Naive thymus-derived CD4-positive, alpha-beta T cell (primary cell): ENCODE measurements at regions not wholly inside any gene's neighbourhood (a gene's known extent, or its start where the extent isn't known, plus 50 kb on each side); places are given as distances from the start of the nearest gene placed in this dataset.

Experiments used
- ATAC-seq: fragments of 150-1000 bp; cut with Tn5 transposase; 2 replicates; pipeline ENCODE4 v1.10.0; 2021; ENCODE audit warnings: mild to moderate bottlenecking, moderate library complexity
- CTCF ChIA-PET: fragments of 350-600 bp; sonication (Branson Sonifier 250); formaldehyde crosslinking; loops from one replicate; lab custom pipeline; 2021; ENCODE audit warnings: antibody characterized with exemption; lab: Charles Lee
- POLR2A ChIA-PET: fragments of 350-600 bp; sonication (Branson Sonifier 250); formaldehyde crosslinking; loops from one replicate; lab custom pipeline; 2021; ENCODE audit warnings: antibody characterized with exemption, inconsistent platforms; lab: Charles Lee
- DNase-seq, 9 donors: peaks; one replicate each; pipeline versions ENCODE4 v3.0.0 to v3.0.0-alpha.2; 2020 to 2022; ENCODE audit warnings: mixed read lengths in 1 of 9
- H3K27ac ChIP-seq: one replicate; pipeline ENCODE4 v1.7.0; 2013; ENCODE audit warnings: mild to moderate bottlenecking, low read depth, low read length, moderate library complexity
- H3K27me3 ChIP-seq, 2 donors: one replicate each; pipeline ENCODE4 v1.7.0; 2013; ENCODE audit warnings: low read length in 2 of 2, mild to moderate bottlenecking in 2 of 2, moderate library complexity in 2 of 2; ENCODE audit not compliant: control insufficient read depth in 2 of 2, insufficient read depth in 2 of 2
- H3K36me3 ChIP-seq, 3 experiments: 1 replicate in 2 of 3; 2 replicates in 1 of 3; pipeline ENCODE4 v1.7.0; 2013; ENCODE audit warnings: low read length in 3 of 3, mild to moderate bottlenecking in 3 of 3, moderate library complexity in 1 of 3; ENCODE audit not compliant: insufficient read depth in 3 of 3, control insufficient read depth in 2 of 3
- H3K4me1 ChIP-seq, 2 donors: one replicate each; pipeline ENCODE4 v1.7.0; 2013; ENCODE audit warnings: low read length in 2 of 2, mild to moderate bottlenecking in 2 of 2, moderate library complexity in 1 of 2; ENCODE audit not compliant: control insufficient read depth in 2 of 2, insufficient read depth in 2 of 2
- H3K4me3 ChIP-seq: 2 replicates; pipeline ENCODE4 v1.7.0; 2013; ENCODE audit warnings: mild to moderate bottlenecking, low read length
- H3K9me3 ChIP-seq, 3 experiments: 1 replicate in 2 of 3; 2 replicates in 1 of 3; pipeline ENCODE4 v1.7.0; 2013; ENCODE audit warnings: low read length in 3 of 3; ENCODE audit not compliant: control insufficient read depth in 2 of 3
- H3K27ac Mint-ChIP-seq, 9 donors: one replicate each; pipeline ENCODE4 v1.8.0; 2020 to 2022; ENCODE audit warnings: mixed read lengths in 9 of 9, mild to moderate bottlenecking in 8 of 9, moderate library complexity in 5 of 9, inconsistent platforms in 2 of 9
- H3K27me3 Mint-ChIP-seq, 5 donors: one replicate each; pipeline ENCODE4 v1.8.0; 2021 to 2022; ENCODE audit warnings: mixed read lengths in 5 of 5, mild to moderate bottlenecking in 1 of 5
- H3K36me3 Mint-ChIP-seq, 5 donors: one replicate each; pipeline ENCODE4 v1.8.0; 2020 to 2022; ENCODE audit warnings: mixed read lengths in 5 of 5, mild to moderate bottlenecking in 3 of 5, inconsistent platforms in 1 of 5
- H3K4me1 Mint-ChIP-seq, 7 donors: one replicate each; pipeline ENCODE4 v1.8.0; 2020 to 2022; ENCODE audit warnings: mixed read lengths in 7 of 7, mild to moderate bottlenecking in 3 of 7, inconsistent platforms in 1 of 7
- H3K4me3 Mint-ChIP-seq, 10 donors: one replicate each; pipeline ENCODE4 v1.8.0; 2020 to 2022; ENCODE audit warnings: mild to moderate bottlenecking in 10 of 10, mixed read lengths in 10 of 10, moderate library complexity in 6 of 10, inconsistent platforms in 2 of 10
- H3K9me3 Mint-ChIP-seq, 11 donors: one replicate each; pipeline ENCODE4 v1.8.0; 2020 to 2022; ENCODE audit warnings: mixed read lengths in 11 of 11, mild to moderate bottlenecking in 4 of 11, inconsistent platforms in 1 of 11, moderate library complexity in 1 of 11
- intact Hi-C, 2 donors: fragments of 100-400 bp; cut with micrococcal nuclease; formaldehyde crosslinking; loops; one replicate each; pipeline ENCODE4 v1.15.1; 2023

DNA sequence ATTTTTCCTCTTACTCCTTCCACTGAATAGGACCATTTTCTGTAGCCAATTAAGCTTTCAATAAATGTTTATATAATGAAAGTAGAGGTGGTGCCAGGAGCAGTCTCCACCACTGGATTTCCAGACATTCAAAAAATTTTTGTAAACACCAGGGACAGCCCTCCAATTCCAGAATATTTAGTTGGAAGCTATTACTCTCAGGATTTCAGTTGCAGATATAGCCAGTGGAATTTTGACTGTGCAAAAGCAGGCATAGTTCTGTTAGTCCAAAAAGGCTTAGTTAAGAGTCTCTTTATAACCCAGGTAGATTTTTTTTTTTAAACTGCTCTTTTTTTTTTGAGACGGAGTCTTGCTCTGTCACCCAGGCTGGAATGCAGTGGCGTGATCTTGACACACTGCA is 138.1 kb upstream of the DMRT1 start:
- intact Hi-C loops, result no loop called here
- peaks cover 0 to 31% (median 7%) of the 10 kb centered on the region in 5 donors for H3K27me3 Mint-ChIP-seq
- peaks cover 0 to 2% (median 0%) of the 10 kb centered on the region in 11 donors for H3K9me3 Mint-ChIP-seq
- ChIA-PET CTCF (interaction anchor here (0.7 kb wide), 1 partner anchor 154 kb away, joined by 5 read pairs; no protein-coding TSS in a partner anchor), POLR2A (no interaction called here)
- no peak overlapping the region for H3K27ac Mint-ChIP-seq
- H3K4me3 Mint-ChIP-seq, result no peak overlapping the region
- no peaks in the 10 kb centered on the region for H3K9me3 ChIP-seq
- H3K36me3 Mint-ChIP-seq, result peaks cover 0 to 4% (median 3%) of the 10 kb centered on the region in 5 donors
- H3K4me3 ChIP-seq, result no peak overlapping the region
- no peaks in the 10 kb centered on the region for H3K36me3 ChIP-seq
- H3K27me3 ChIP-seq, result no peaks in the 10 kb centered on the region
- no peak for ATAC-seq
- peaks cover 0 to 6% of the 10 kb centered on the region in 2 donors for H3K4me1 ChIP-seq
- H3K4me1 Mint-ChIP-seq, result peaks cover 7 to 15% (median 13%) of the 10 kb centered on the region in 7 donors
- DNase-seq, result no peak
- no peak overlapping the region for H3K27ac ChIP-seq

- H3K9me3 Mint-ChIP-seq, result peaks cover 0 to 2% (median 0%) of the 10 kb centered on the region in 11 donors
- no peak overlapping the region for H3K27ac ChIP-seq
- no peak for DNase-seq
- peak overlapping the region; percentile 50 for H3K4me3 ChIP-seq
- peaks cover 0 to 11% (median 5%) of the 10 kb centered on the region in 5 donors for H3K36me3 Mint-ChIP-seq
- peak overlapping the region in 2 of 9 donors; percentile 33 to 76 for H3K27ac Mint-ChIP-seq
- ChIA-PET POLR2A (no interaction called here), CTCF (no interaction called here)
- H3K4me1 ChIP-seq, result peaks cover 0 to 6% of the 10 kb centered on the region in 2 donors
- H3K27me3 Mint-ChIP-seq, result peaks cover 0 to 36% (median 7%) of the 10 kb centered on the region in 5 donors
- H3K4me3 Mint-ChIP-seq, result peak overlapping the region; percentile 73 to 95 (median 88)
- H3K27me3 ChIP-seq, result no peaks in the 10 kb centered on the region
- H3K4me1 Mint-ChIP-seq, result peaks cover 7 to 17% (median 14%) of the 10 kb centered on the region in 7 donors
- no peaks in the 10 kb centered on the region for H3K9me3 ChIP-seq
- ATAC-seq, result no peak
- H3K36me3 ChIP-seq, result peaks cover 0 to 4% (median 0%) of the 10 kb centered on the region in 3 experiments
- intact Hi-C loops, result loop anchor here in 1 of 2 donors (5.0 kb wide), 1 partner anchor 46 kb away; no protein-coding TSS in a partner anchor
Measured at GRCh38 chr9:706073-706472, 135.4 kb upstream of the DMRT1 start.

GRCh38 chr9:706606-707459 is 134.7 kb upstream of the DMRT1 start:
- intact Hi-C loops, result loop anchor here in 1 of 2 donors (5.0 kb wide), 1 partner anchor 45 kb away; no protein-coding TSS in a partner anchor
- Mint-ChIP-seq H3K27ac (peak overlapping the region; percentile 12 to 90 (median 42)), H3K4me1 (peaks cover 7 to 17% (median 14%) of the 10 kb centered on the region in 7 donors)

GRCh38 chr9:708182-708550 is 133.3 kb upstream of the DMRT1 start:
- H3K27ac ChIP-seq, result no peak overlapping the region
- peaks cover 0 to 21% (median 0%) of the 10 kb centered on the region in 3 experiments for H3K36me3 ChIP-seq
- ATAC-seq (no peak), DNase-seq (no peak)
- H3K4me1 ChIP-seq, result peaks cover 0 to 6% of the 10 kb centered on the region in 2 donors
- Mint-ChIP-seq H3K27me3 (peaks cover 0 to 32% (median 12%) of the 10 kb centered on the region in 5 donors), H3K9me3 (peaks cover 0 to 2% (median 0%) of the 10 kb centered on the region in 11 donors), H3K4me3 (peak overlapping the region in 4 of 10 donors; percentile 6 to 53 (median 18)), H3K27ac (peak overlapping the region in 1 of 9 donors; percentile 59), H3K4me1 (peaks cover 7 to 17% (median 14%) of the 10 kb centered on the region in 7 donors), H3K36me3 (peaks cover 3 to 20% (median 14%) of the 10 kb centered on the region in 5 donors)
- no peak overlapping the region for H3K4me3 ChIP-seq
- CTCF ChIA-PET, result no interaction called here
- POLR2A ChIA-PET, result no interaction called here
- H3K27me3 ChIP-seq, result no peaks in the 10 kb centered on the region
- intact Hi-C loops, result loop anchor here in 1 of 2 donors (5.0 kb wide), 1 partner anchor 44 kb away; no protein-coding TSS in a partner anchor
- H3K9me3 ChIP-seq, result no peaks in the 10 kb centered on the region

More at GRCh38 chr9:706606-707459, 134.7 kb upstream of the DMRT1 start:
- Histone ChIP-seq H3K4me3 (peak overlapping the region; percentile 50), H3K9me3 (no peaks in the 10 kb centered on the region), H3K36me3 (peaks cover 0 to 10% (median 0%) of the 10 kb centered on the region in 3 experiments), H3K27me3 (no peaks in the 10 kb centered on the region), H3K27ac (no peak overlapping the region), H3K4me1 (peaks cover 0 to 6% of the 10 kb centered on the region in 2 donors)
- peaks cover 3 to 16% (median 6%) of the 10 kb centered on the region in 5 donors for H3K36me3 Mint-ChIP-seq
- H3K4me3 Mint-ChIP-seq, result peak overlapping the region; percentile 73 to 95 (median 88)
- peak in 7 of 9 donors; percentile 5 to 37 (median 12) for DNase-seq
- H3K27me3 Mint-ChIP-seq, result peaks cover 0 to 36% (median 12%) of the 10 kb centered on the region in 5 donors
- H3K9me3 Mint-ChIP-seq, result peaks cover 0 to 2% (median 0%) of the 10 kb centered on the region in 11 donors
- CTCF ChIA-PET, result no interaction called here
- peak; percentile 73 for ATAC-seq
- POLR2A ChIA-PET, result no interaction called here

GRCh38 chr9:708551-709432 is 132.7 kb upstream of the DMRT1 start:
- Mint-ChIP-seq H3K4me3 (peak overlapping the region in 5 of 10 donors; percentile 6 to 56 (median 23)), H3K9me3 (no peaks in the 10 kb centered on the region), H3K27me3 (peaks cover 0 to 31% (median 12%) of the 10 kb centered on the region in 5 donors), H3K27ac (peak overlapping the region in 2 of 9 donors; percentile 37 to 59), H3K4me1 (peaks cover 7 to 17% (median 14%) of the 10 kb centered on the region in 7 donors), H3K36me3 (peaks cover 3 to 20% (median 14%) of the 10 kb centered on the region in 5 donors)
- no peaks in the 10 kb centered on the region for H3K9me3 ChIP-seq
- intact Hi-C loops, result loop anchor here in 1 of 2 donors (5.0 kb wide), 1 partner anchor 44 kb away; no protein-coding TSS in a partner anchor
- no peaks in the 10 kb centered on the region for H3K27me3 ChIP-seq
- ChIA-PET CTCF (no interaction called here), POLR2A (no interaction called here)
- peaks cover 0 to 6% of the 10 kb centered on the region in 2 donors for H3K4me1 ChIP-seq
- peaks cover 0 to 22% (median 0%) of the 10 kb centered on the region in 3 experiments for H3K36me3 ChIP-seq
- H3K27ac ChIP-seq, result no peak overlapping the region
- ATAC-seq (no peak), DNase-seq (no peak)
- H3K4me3 ChIP-seq, result no peak overlapping the region
